Stimulated activated CD4-positive, alpha-beta T cell treated with anti-CD3 and anti-CD28 coated beads, Interleukin-2, amount 100 ng/mL, for 24 hours (primary cell): ENCODE measurements at regions not wholly inside any gene's neighbourhood (a gene's known extent, or its start where the extent isn't known, plus 50 kb on each side); places are given as distances from the start of the nearest gene placed in this dataset.
"Not testable (repeated sequence)": the region's sequence is repeated elsewhere in the genome, so short reads cannot be mapped to it uniquely, and the experiment has no call there.

Experiments used
- DNase-seq, 2 donors: peaks; one replicate each; pipeline ENCODE4 v3.0.0-alpha.2; 2020

GRCh38 chrX:66902081-66902480 lies 263.2 kb upstream of the EDA2R start:
- DNase-seq, result no peak

GRCh38 chrX:66900886-66901285 lies 262.0 kb upstream of the EDA2R start:
- DNase-seq, result no peak

- no peak for DNase-seq
Observed at GRCh38 chrX:66892004-66892403, 253.1 kb upstream of the EDA2R start.

GRCh38 chrX:66889418-66889817 lies 250.5 kb upstream of the EDA2R start:
- DNase-seq, result no peak

GRCh38 chrX:66882101-66882500 lies 243.2 kb upstream of the EDA2R start:
- DNase-seq, result no peak

- no peak for DNase-seq
Observed at GRCh38 chrX:66876776-66877175, 237.9 kb upstream of the EDA2R start.

GRCh38 chrX:66872771-66873170 lies 233.9 kb upstream of the EDA2R start:
- no peak for DNase-seq

- no peak for DNase-seq
Observed at GRCh38 chrX:66863721-66864120, 224.8 kb upstream of the EDA2R start.

- no peak for DNase-seq
Observed at GRCh38 chrX:66833426-66833825, 194.5 kb upstream of the EDA2R start.

- no peak for DNase-seq
Observed at GRCh38 chrX:66815227-66815626, 176.3 kb upstream of the EDA2R start.

- DNase-seq, result not testable (repeated sequence)
Observed at GRCh38 chrX:66794514-66794913, 155.6 kb upstream of the EDA2R start.

- no peak for DNase-seq
Observed at GRCh38 chrX:66766318-66766717, 127.4 kb upstream of the EDA2R start.

- DNase-seq, result no peak
Observed at GRCh38 chrX:66760651-66761050, 121.8 kb upstream of the EDA2R start.

- DNase-seq, result no peak
Observed at GRCh38 chrX:66756717-66757116, 117.8 kb upstream of the EDA2R start.

- DNase-seq, result no peak
Observed at GRCh38 chrX:66751136-66751782, 112.4 kb upstream of the EDA2R start.

GRCh38 chrX:66744519-66744918 lies 105.6 kb upstream of the EDA2R start:
- not testable (repeated sequence) for DNase-seq

GRCh38 chrX:66731398-66731797 lies 92.5 kb upstream of the EDA2R start:
- DNase-seq, result no peak

GRCh38 chrX:66728818-66729271 lies 90.0 kb upstream of the EDA2R start:
- peak; percentile 45 to 48 for DNase-seq

GRCh38 chrX:66717926-66718325 lies 79.0 kb upstream of the EDA2R start:
- no peak for DNase-seq

- DNase-seq, result no peak
Observed at GRCh38 chrX:66698273-66699204, 59.7 kb upstream of the EDA2R start.

- DNase-seq, result not testable (repeated sequence)
Observed at GRCh38 chrX:66692512-66692911, 53.6 kb upstream of the EDA2R start.
